ENCODE measurements at regions not wholly inside any gene's neighbourhood (a gene's known extent, or its start where the extent isn't known, plus 50 kb on each side); places are given as distances from the start of the nearest gene placed in this dataset.

GRCh38 chr7:137091396-137091795 lies 222.9 kb downstream of the CHRM2 start:
- TF ChIP-seq, protein P1, sequence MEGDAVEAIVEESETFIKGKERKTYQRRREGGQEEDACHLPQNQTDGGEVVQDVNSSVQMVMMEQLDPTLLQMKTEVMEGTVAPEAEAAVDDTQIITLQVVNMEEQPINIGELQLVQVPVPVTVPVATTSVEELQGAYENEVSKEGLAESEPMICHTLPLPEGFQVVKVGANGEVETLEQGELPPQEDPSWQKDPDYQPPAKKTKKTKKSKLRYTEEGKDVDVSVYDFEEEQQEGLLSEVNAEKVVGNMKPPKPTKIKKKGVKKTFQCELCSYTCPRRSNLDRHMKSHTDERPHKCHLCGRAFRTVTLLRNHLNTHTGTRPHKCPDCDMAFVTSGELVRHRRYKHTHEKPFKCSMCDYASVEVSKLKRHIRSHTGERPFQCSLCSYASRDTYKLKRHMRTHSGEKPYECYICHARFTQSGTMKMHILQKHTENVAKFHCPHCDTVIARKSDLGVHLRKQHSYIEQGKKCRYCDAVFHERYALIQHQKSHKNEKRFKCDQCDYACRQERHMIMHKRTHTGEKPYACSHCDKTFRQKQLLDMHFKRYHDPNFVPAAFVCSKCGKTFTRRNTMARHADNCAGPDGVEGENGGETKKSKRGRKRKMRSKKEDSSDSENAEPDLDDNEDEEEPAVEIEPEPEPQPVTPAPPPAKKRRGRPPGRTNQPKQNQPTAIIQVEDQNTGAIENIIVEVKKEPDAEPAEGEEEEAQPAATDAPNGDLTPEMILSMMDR (IDR thresholded peaks at IDR 0.05) = no peak
- TF ChIP-seq POLR2A (IDR thresholded peaks at IDR 0.05) = no peak
